Upper lobe of left lung (tissue), 6 donors: ENCODE measurements at regions not wholly inside any gene's neighbourhood (a gene's known extent, or its start where the extent isn't known, plus 50 kb on each side); places are given as distances from the start of the nearest gene placed in this dataset.
"Not testable (repeated sequence)": the region's sequence is repeated elsewhere in the genome, so short reads cannot be mapped to it uniquely, and the experiment has no call there.

Experiments
- ATAC-seq, 2 donors: fragments of 200-7000 bp; cut with Tn5 transposase; one replicate each; pipeline ENCODE4 v1.9.1; 2022; ENCODE audit warnings: mild to moderate bottlenecking in 2 of 2, moderate library complexity in 2 of 2; ENCODE audit not compliant: low FRiP score in 2 of 2
- DNase-seq, 2 donors: peaks; one replicate each; pipeline ENCODE4 v3.0.0-alpha.2; 2019 to 2020
- H3K27ac ChIP-seq, 4 donors: fragments of 200-600 bp; sonication (generic); one replicate each; pipeline ENCODE4 v1.5.1; 2016 to 2019
- H3K27me3 ChIP-seq, 4 donors: fragments of 200-600 bp; sonication (generic); one replicate each; pipeline ENCODE4 v1.5.1; 2017 to 2019
- H3K36me3 ChIP-seq, 4 donors: fragments of 200-600 bp; sonication (generic); one replicate each; pipeline ENCODE4 v1.5.1; 2016 to 2019
- H3K4me1 ChIP-seq, 4 donors: fragments of 200-600 bp; sonication (generic); one replicate each; pipeline ENCODE4 v1.5.1; 2018 to 2019
- H3K4me3 ChIP-seq, 4 donors: fragments of 200-600 bp; sonication (generic); one replicate each; pipeline ENCODE4 v1.5.1; 2017 to 2019; ENCODE audit warnings: mild to moderate bottlenecking in 2 of 4, moderate library complexity in 1 of 4
- H3K9me3 ChIP-seq, 4 donors: fragments of 200-600 bp; sonication (generic); one replicate each; pipeline ENCODE4 v1.5.1; 2018 to 2019
- EP300 ChIP-seq, 4 donors: sonication (generic); formaldehyde crosslinking; IDR thresholded peaks; one replicate each; pipeline ENCODE4 v1.5.1; 2017; ENCODE audit warnings: antibody characterized with exemption in 4 of 4, control low read depth in 2 of 4
- POLR2A ChIP-seq, 4 donors: fragments of 450-650 bp; IDR thresholded peaks; one replicate each; pipeline ENCODE4 v1.5.1; 2016 to 2017; ENCODE audit warnings: antibody characterized with exemption in 4 of 4, mild to moderate bottlenecking in 2 of 4
- POLR2AphosphoS5 ChIP-seq, 2 donors: sonication (generic); formaldehyde crosslinking; IDR thresholded peaks; one replicate each; pipeline ENCODE4 v1.5.1; 2017; ENCODE audit warnings: antibody characterized with exemption in 2 of 2
- WGBS, 2 donors: methylation state at CpG; one replicate each; pipeline ENCODE4 v1.1.5; 2017 to 2018; 5-methylcytosine and 5-hydroxymethylcytosine counted together
- TF ChIP-seq, protein P1 (sequence below), 6 experiments: fragments of 450-650 bp in 4 of 6; fragments of 200-600 bp in 2 of 6; sonication (generic) in 2 of 6; IDR thresholded peaks; one replicate each; pipeline ENCODE4 v1.5.1; 2016 to 2019; ENCODE audit warnings: antibody characterized with exemption in 6 of 6
- donor health status: DM: no; HTN: no; CAD: no; lungs with moderate emphysema.
- donor health status: DM: no; HTN: yes; CAD: no; lungs with severe emphysema.

- Histone ChIP-seq H3K36me3 (no peaks in the 10 kb centered on the region), H3K9me3 (no peaks in the 10 kb centered on the region), H3K27ac (no peak overlapping the region), H3K4me3 (no peak overlapping the region), H3K27me3 (no peaks in the 10 kb centered on the region), H3K4me1 (no peaks in the 10 kb centered on the region)
- ATAC-seq (no peak), DNase-seq (no peak)
- TF ChIP-seq POLR2A (IDR thresholded peaks at IDR 0.05) (no peak), POLR2AphosphoS5 (IDR thresholded peaks at IDR 0.05) (no peak), EP300 (IDR thresholded peaks at IDR 0.05) (no peak)
- TF ChIP-seq, protein P1, sequence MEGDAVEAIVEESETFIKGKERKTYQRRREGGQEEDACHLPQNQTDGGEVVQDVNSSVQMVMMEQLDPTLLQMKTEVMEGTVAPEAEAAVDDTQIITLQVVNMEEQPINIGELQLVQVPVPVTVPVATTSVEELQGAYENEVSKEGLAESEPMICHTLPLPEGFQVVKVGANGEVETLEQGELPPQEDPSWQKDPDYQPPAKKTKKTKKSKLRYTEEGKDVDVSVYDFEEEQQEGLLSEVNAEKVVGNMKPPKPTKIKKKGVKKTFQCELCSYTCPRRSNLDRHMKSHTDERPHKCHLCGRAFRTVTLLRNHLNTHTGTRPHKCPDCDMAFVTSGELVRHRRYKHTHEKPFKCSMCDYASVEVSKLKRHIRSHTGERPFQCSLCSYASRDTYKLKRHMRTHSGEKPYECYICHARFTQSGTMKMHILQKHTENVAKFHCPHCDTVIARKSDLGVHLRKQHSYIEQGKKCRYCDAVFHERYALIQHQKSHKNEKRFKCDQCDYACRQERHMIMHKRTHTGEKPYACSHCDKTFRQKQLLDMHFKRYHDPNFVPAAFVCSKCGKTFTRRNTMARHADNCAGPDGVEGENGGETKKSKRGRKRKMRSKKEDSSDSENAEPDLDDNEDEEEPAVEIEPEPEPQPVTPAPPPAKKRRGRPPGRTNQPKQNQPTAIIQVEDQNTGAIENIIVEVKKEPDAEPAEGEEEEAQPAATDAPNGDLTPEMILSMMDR (IDR thresholded peaks at IDR 0.05): no peak
These were observed 57.0 kb downstream of the MSTN start for GRCh38 chr2:190005513-190005912.

GRCh38 chr2:189999661-190000060 lies 62.9 kb downstream of the MSTN start:
- no peak for TF ChIP-seq POLR2AphosphoS5 (IDR thresholded peaks at IDR 0.05)
- ATAC-seq: no peak
- H3K27me3 ChIP-seq: no peaks in the 10 kb centered on the region
- no peak for DNase-seq
- 91 to 93% methylated on average over 7 of the region's 7 CpGs for WGBS, 2 donors
- no peak overlapping the region for H3K4me3 ChIP-seq
- H3K36me3 ChIP-seq: no peaks in the 10 kb centered on the region
- no peaks in the 10 kb centered on the region for H3K4me1 ChIP-seq
- no peak overlapping the region for H3K27ac ChIP-seq
- peaks cover 2 to 11% (median 9%) of the 10 kb centered on the region in 4 donors for H3K9me3 ChIP-seq

GRCh38 chr2:189998665-189999064 lies 63.9 kb downstream of the MSTN start:
- H3K4me3 ChIP-seq, H3K36me3 ChIP-seq, DNase-seq, H3K27me3 ChIP-seq, H3K27ac ChIP-seq, ATAC-seq, H3K4me1 ChIP-seq: not testable (repeated sequence)
- H3K9me3 ChIP-seq: peaks cover 2 to 11% (median 9%) of the 10 kb centered on the region in 4 donors
- 90 to 95% methylated on average over 2 of the region's 2 CpGs for whole genome bisulfite sequencing, 2 donors

DNA sequence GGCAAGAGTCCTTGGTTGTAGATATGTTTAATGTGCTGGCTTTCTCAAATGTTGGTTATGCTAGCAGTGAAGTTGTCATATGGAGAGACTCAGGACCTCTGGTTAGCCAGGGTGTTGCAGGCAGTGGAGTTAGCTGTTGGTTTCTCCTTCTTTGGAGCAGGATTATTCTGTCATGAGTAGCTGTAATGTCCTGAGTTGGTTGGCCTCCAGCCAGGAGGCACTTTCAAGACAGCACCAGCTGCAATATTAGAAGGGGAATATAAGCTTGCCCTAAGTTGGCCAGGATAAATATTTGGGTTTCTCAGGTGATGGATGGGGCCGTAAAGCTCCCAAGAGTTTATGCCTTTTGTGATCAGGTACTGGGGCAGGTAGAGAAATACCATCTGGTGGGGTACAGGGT lies 65.5 kb downstream of the MSTN start:
- Histone ChIP-seq H3K9me3 (peaks cover 2 to 11% (median 9%) of the 10 kb centered on the region in 4 donors), H3K27ac (no peak overlapping the region), H3K4me3 (no peak overlapping the region), H3K36me3 (no peaks in the 10 kb centered on the region), H3K27me3 (no peaks in the 10 kb centered on the region), H3K4me1 (no peaks in the 10 kb centered on the region)
- no peak for ATAC-seq
- no peak for DNase-seq
- 67 to 83% methylated on average over 1 of the region's 1 CpG for WGBS, 2 donors
- TF ChIP-seq POLR2A (IDR thresholded peaks at IDR 0.05) (no peak), POLR2AphosphoS5 (IDR thresholded peaks at IDR 0.05) (no peak)

DNA sequence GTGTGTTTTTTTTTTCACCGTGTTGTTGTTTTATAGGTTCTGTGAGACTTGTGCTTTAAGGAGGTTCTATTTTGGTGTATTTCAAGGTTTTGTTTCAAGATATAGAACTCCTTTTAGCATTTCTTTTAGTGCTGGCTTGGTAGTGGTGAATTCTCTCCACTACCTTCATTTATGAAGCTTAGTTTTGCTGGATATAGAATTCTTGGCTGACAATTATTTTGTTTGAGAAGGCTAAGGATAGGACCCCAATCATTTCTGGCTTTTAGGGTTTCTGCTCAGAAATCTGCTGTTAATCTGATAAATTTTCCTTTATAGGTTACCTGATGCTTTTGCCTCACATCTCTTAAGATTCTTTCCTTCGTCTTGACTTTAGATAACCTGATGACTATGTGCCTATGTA lies 66.8 kb downstream of the MSTN start:
- H3K4me1 ChIP-seq: no peaks in the 10 kb centered on the region
- no peaks in the 10 kb centered on the region for H3K36me3 ChIP-seq
- no peak overlapping the region for H3K27ac ChIP-seq
- ATAC-seq (no peak), DNase-seq (no peak)
- TF ChIP-seq, protein P1 (IDR thresholded peaks at IDR 0.05): no peak
- TF ChIP-seq POLR2A (IDR thresholded peaks at IDR 0.05): no peak
- TF ChIP-seq POLR2AphosphoS5 (IDR thresholded peaks at IDR 0.05): no peak
- TF ChIP-seq EP300 (IDR thresholded peaks at IDR 0.05): no peak
- peaks cover 2 to 11% (median 9%) of the 10 kb centered on the region in 4 donors for H3K9me3 ChIP-seq
- no peaks in the 10 kb centered on the region for H3K27me3 ChIP-seq
- no peak overlapping the region for H3K4me3 ChIP-seq
- 76 to 93% methylated on average over 2 of the region's 2 CpGs for WGBS, 2 donors

DNA sequence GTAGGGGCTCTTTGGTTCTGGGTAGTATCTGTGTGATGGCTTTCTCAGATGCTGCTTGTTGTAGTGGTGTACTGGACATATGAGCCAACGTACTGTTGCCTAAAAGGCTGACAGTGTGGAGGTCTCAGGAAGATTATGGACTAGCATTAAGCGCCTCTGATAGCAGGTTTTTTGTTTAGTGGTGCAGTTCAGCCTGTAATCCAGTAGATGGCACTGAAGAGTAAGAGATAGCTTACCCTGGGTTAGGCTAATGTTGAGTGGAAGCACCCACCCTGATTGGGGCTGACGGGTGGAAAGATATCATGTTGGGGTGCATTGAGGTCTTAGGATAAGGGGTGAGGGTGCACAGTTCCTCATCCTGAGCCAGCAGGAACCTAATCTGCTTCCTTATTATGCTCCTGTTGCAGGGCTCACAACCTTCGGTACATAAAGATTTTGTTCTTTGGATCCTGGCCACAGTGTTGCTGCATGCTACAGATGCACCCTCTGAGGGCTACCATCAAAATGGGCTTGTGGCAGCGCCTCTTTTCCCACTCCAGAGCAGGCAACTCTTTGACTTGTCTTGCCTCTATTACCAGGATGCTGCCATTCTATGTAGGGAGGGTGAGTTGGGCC lies 79.6 kb downstream of the MSTN start:
- ATAC-seq: no peak
- no peaks in the 10 kb centered on the region for H3K36me3 ChIP-seq
- DNase-seq: no peak
- WGBS, 2 donors: 82 to 86% methylated on average over 5 of the region's 5 CpGs
- H3K27me3 ChIP-seq: no peaks in the 10 kb centered on the region
- no peak overlapping the region for H3K27ac ChIP-seq
- H3K4me3 ChIP-seq: no peak overlapping the region
- H3K9me3 ChIP-seq: peaks cover 6 to 34% (median 10%) of the 10 kb centered on the region in 4 donors
- TF ChIP-seq POLR2A (IDR thresholded peaks at IDR 0.05) (no peak), EP300 (IDR thresholded peaks at IDR 0.05) (no peak), POLR2AphosphoS5 (IDR thresholded peaks at IDR 0.05) (no peak)
- TF ChIP-seq, protein P1 (IDR thresholded peaks at IDR 0.05): no peak
- no peaks in the 10 kb centered on the region for H3K4me1 ChIP-seq
